Upper lobe of left lung (tissue), 4 donors: ENCODE measurements at regions not wholly inside any gene's neighbourhood (a gene's known extent, or its start where the extent isn't known, plus 50 kb on each side); places are given as distances from the start of the nearest gene placed in this dataset.

Experiments
- CTCF ChIP-seq, 6 experiments: fragments of 450-650 bp in 4 of 6; fragments of 200-600 bp in 2 of 6; sonication (generic) in 2 of 6; IDR thresholded peaks; one replicate each; pipeline ENCODE4 v1.5.1; 2016 to 2019; ENCODE audit warnings: antibody characterized with exemption in 6 of 6
- EP300 ChIP-seq, 4 donors: sonication (generic); formaldehyde crosslinking; IDR thresholded peaks; one replicate each; pipeline ENCODE4 v1.5.1; 2017; ENCODE audit warnings: antibody characterized with exemption in 4 of 4, control low read depth in 2 of 4
- POLR2A ChIP-seq, 4 donors: fragments of 450-650 bp; IDR thresholded peaks; one replicate each; pipeline ENCODE4 v1.5.1; 2016 to 2017; ENCODE audit warnings: antibody characterized with exemption in 4 of 4, mild to moderate bottlenecking in 2 of 4
- POLR2AphosphoS5 ChIP-seq, 2 donors: sonication (generic); formaldehyde crosslinking; IDR thresholded peaks; one replicate each; pipeline ENCODE4 v1.5.1; 2017; ENCODE audit warnings: antibody characterized with exemption in 2 of 2

- no peak for TF ChIP-seq CTCF (IDR thresholded peaks at IDR 0.05)
- no peak for TF ChIP-seq POLR2AphosphoS5 (IDR thresholded peaks at IDR 0.05)
- TF ChIP-seq POLR2A (IDR thresholded peaks at IDR 0.05) = no peak
- no peak for TF ChIP-seq EP300 (IDR thresholded peaks at IDR 0.05)
Measured at GRCh38 chr20:63106765-63107448, 100.1 kb upstream of the BHLHE23 start.
